Stomach (tissue), 8 donors: ENCODE measurements at regions not wholly inside any gene's neighbourhood (a gene's known extent, or its start where the extent isn't known, plus 50 kb on each side); places are given as distances from the start of the nearest gene placed in this dataset.

Source experiments
- DNase-seq, 2 donors: peaks; one replicate each; pipeline versions ENCODE4 v3.0.0 to v3.0.0-alpha.2; 2013 to 2019
- H3K27ac ChIP-seq, 5 donors: fragments of 200-600 bp in 4 of 5; sonication (generic) in 4 of 5; one replicate each; pipeline ENCODE4 v1.5.1; 2013 to 2019; ENCODE audit warnings: mild to moderate bottlenecking in 1 of 5, moderate library complexity in 1 of 5
- H3K27me3 ChIP-seq, 3 donors: fragments of 200-600 bp; sonication (generic); one replicate each; pipeline ENCODE4 v1.5.1; 2017 to 2019; ENCODE audit warnings: mixed run types in 1 of 3
- H3K36me3 ChIP-seq, 4 donors: fragments of 200-600 bp; sonication (generic); 1 replicate in 3 of 4; 2 replicates in 1 of 4; pipeline ENCODE4 v1.5.1; 2016 to 2019
- H3K4me1 ChIP-seq, 4 donors: fragments of 200-600 bp; sonication (generic); one replicate each; pipeline ENCODE4 v1.5.1; 2016 to 2019
- H3K4me3 ChIP-seq, 4 donors: fragments of 200-600 bp; sonication (generic) in 3 of 4; one replicate each; pipeline ENCODE4 v1.5.1; 2016 to 2019; ENCODE audit warnings: mild to moderate bottlenecking in 1 of 4
- H3K9me3 ChIP-seq, 4 donors: fragments of 200-600 bp; sonication (generic); one replicate each; pipeline ENCODE4 v1.5.1; 2016 to 2019
- CTCF ChIP-seq, 7 experiments: fragments of 450-650 bp in 4 of 7; fragments of 200-600 bp in 3 of 7; sonication (generic) in 3 of 7; IDR thresholded peaks; one replicate each; pipeline ENCODE4 v1.5.1; 2016 to 2019; ENCODE audit warnings: antibody characterized with exemption in 7 of 7, control low read depth in 2 of 7, mild to moderate bottlenecking in 1 of 7
- EP300 ChIP-seq: sonication (generic); formaldehyde crosslinking; IDR thresholded peaks from one replicate; pipeline ENCODE4 v1.6.1; 2017; ENCODE audit warnings: antibody characterized with exemption
- POLR2A ChIP-seq, 4 donors: fragments of 450-650 bp; IDR thresholded peaks; one replicate each; pipeline ENCODE4 v1.6.1; 2016; ENCODE audit warnings: antibody characterized with exemption in 4 of 4, control low read depth in 2 of 4, mild to moderate bottlenecking in 1 of 4, moderate library complexity in 1 of 4
- POLR2AphosphoS5 ChIP-seq, 3 donors: sonication (generic); formaldehyde crosslinking; IDR thresholded peaks; one replicate each; pipeline ENCODE4 v1.6.1; 2016; ENCODE audit warnings: antibody characterized with exemption in 3 of 3
- WGBS, 5 donors: extraction: QIAGEN DNeasy Blood & Tissue Kit in 3 of 5; methylation state at CpG; one replicate each; pipeline versions ENCODE4 v1.1.5 to v1.1.7; 2013 to 2018; 5-methylcytosine and 5-hydroxymethylcytosine counted together
- intact Hi-C: fragments of 100-400 bp; cut with DNase I; formaldehyde crosslinking; loops from one replicate; pipeline ENCODE4 v1.15.1; 2023; ENCODE audit warnings: low total_unique reads
- donor health status: healthy with polysubstance abuse.
- donor health status: Bipolar disorder and iron deficiency.
- donor health status: healthy.

DNA sequence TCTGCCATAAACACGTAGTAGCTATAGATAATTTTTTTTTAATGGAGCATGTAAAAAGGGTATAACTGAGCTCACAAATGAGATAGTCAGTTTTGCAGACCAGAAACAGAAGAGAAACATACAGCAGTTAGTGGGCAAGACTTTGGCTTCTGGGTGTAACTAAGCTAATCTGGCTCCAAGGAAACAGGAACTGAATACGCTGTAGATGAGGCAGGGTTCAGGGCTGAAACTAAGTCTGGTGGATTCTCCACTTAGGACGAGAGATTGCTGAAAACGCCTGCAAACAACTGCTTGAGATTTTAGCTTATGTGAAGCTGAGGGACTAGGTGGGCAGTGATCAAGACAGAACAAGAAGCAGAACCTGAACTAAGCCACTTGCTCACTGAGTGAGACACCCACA is 91.7 kb downstream of the SMIM20 start:
- Histone ChIP-seq H3K36me3 (no peaks in the 10 kb centered on the region), H3K4me3 (no peak overlapping the region), H3K27me3 (no peaks in the 10 kb centered on the region), H3K9me3 (peaks cover 0 to 17% (median 0%) of the 10 kb centered on the region in 4 donors), H3K4me1 (no peaks in the 10 kb centered on the region), H3K27ac (no peak overlapping the region)
- no peak for TF ChIP-seq POLR2AphosphoS5 (IDR thresholded peaks at IDR 0.05)
- TF ChIP-seq CTCF (IDR thresholded peaks at IDR 0.05): no peak
- no peak for TF ChIP-seq POLR2A (IDR thresholded peaks at IDR 0.05)
- no peak for TF ChIP-seq EP300
- intact Hi-C loops: no loop called here
- DNase-seq: no peak
- 32 to 56% (median 43%) methylated on average over 4 of the region's 4 CpGs for WGBS, 5 donors

- WGBS, 5 donors: 0% methylated on average over 1 of the region's 1 CpG
- TF ChIP-seq POLR2A (IDR thresholded peaks at IDR 0.05) (no peak), EP300 (no peak), CTCF (IDR thresholded peaks at IDR 0.05) (no peak), POLR2AphosphoS5 (IDR thresholded peaks at IDR 0.05) (no peak)
- intact Hi-C loops: no loop called here
These were observed 94.7 kb downstream of the SMIM20 start for GRCh38 chr4:26008737-26009136.

DNA sequence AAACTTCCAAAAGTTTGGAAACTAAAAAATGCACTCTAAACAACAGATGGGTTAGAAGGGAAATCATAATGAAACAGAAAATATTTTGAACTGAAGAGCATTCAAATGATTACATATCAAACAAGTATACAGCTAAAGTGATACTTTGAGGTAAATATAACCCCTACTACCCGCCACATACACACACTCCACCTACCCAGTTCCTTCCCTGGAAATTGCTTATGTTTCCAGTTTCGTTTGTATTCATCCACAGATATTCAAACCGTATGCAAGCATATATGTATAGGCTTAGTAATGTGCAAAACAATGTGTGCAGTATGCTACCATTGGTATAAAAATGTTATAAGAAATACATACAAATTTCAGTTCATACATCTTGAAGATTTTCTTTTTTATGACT is 95.5 kb downstream of the SMIM20 start:
- Histone ChIP-seq H3K4me1 (peaks cover 0 to 5% (median 0%) of the 10 kb centered on the region in 4 donors), H3K9me3 (peaks cover 0 to 17% (median 0%) of the 10 kb centered on the region in 4 donors), H3K27ac (no peak overlapping the region), H3K4me3 (no peak overlapping the region), H3K36me3 (no peaks in the 10 kb centered on the region), H3K27me3 (no peaks in the 10 kb centered on the region)
- TF ChIP-seq POLR2A (IDR thresholded peaks at IDR 0.05): no peak
- TF ChIP-seq CTCF (IDR thresholded peaks at IDR 0.05): no peak
- no peak for TF ChIP-seq POLR2AphosphoS5 (IDR thresholded peaks at IDR 0.05)
- TF ChIP-seq EP300: no peak
- DNase-seq: no peak
- intact Hi-C loops: no loop called here
- 74 to 88% (median 84%) methylated on average over 3 of the region's 3 CpGs for WGBS, 5 donors

More at GRCh38 chr4:26008737-26009136, 94.7 kb downstream of the SMIM20 start:
- Histone ChIP-seq H3K27ac (no peak overlapping the region), H3K27me3 (no peaks in the 10 kb centered on the region), H3K4me3 (no peak overlapping the region), H3K4me1 (no peaks in the 10 kb centered on the region), H3K36me3 (no peaks in the 10 kb centered on the region), H3K9me3 (peaks cover 0 to 17% (median 0%) of the 10 kb centered on the region in 4 donors)
- no peak for DNase-seq

DNA sequence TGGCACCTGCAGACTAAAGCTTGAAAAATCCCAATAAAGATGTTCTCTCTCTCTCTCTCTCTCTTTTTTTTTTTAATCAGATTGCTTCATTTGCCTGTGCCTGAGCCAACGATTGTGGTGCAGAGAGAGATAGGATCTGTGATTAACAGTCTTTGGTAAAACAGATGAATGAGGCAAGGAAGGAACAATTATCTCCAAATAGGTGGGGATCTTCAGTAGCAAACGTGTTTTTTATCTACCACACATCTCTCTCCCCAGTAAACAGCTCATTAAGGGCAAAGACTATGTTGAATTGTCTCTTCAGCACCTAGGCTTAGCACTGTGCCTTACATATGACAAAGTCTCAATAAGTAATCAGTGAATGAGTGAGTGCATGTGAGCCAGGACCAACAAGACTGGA is 96.3 kb downstream of the SMIM20 start:
- TF ChIP-seq POLR2A (IDR thresholded peaks at IDR 0.05) (no peak), POLR2AphosphoS5 (IDR thresholded peaks at IDR 0.05) (no peak), EP300 (no peak), CTCF (IDR thresholded peaks at IDR 0.05) (no peak)
- Histone ChIP-seq H3K9me3 (peaks cover 0 to 17% (median 0%) of the 10 kb centered on the region in 4 donors), H3K4me1 (peaks cover 0 to 13% (median 4%) of the 10 kb centered on the region in 4 donors), H3K4me3 (no peak overlapping the region), H3K36me3 (no peaks in the 10 kb centered on the region), H3K27me3 (no peaks in the 10 kb centered on the region), H3K27ac (no peak overlapping the region)
- no peak for DNase-seq
- WGBS, 5 donors: 16 to 31% (median 25%) methylated on average over 2 of the region's 2 CpGs
- intact Hi-C loops: no loop called here
